ENCODE measurements at regions not wholly inside any gene's neighbourhood (a gene's known extent, or its start where the extent isn't known, plus 50 kb on each side); places are given as distances from the start of the nearest gene placed in this dataset.
A peak's percentile ranks its signal among the peaks of the same experiment; 100 is the strongest.

GRCh38 chr18:1796636-1797035, 774.7 kb downstream of the METTL4 start:
- H3K4me1 ChIP-seq (ENCODE audit: insufficient read depth, poor library complexity, severe bottlenecking), result no peaks in the 10 kb centered on the region
- peaks cover 3% of the 10 kb centered on the region for H3K27me3 ChIP-seq (ENCODE audit: insufficient read depth, poor library complexity, severe bottlenecking)
- H3K36me3 ChIP-seq (ENCODE audit: low read depth), result no peaks in the 10 kb centered on the region
- no peak overlapping the region for H3K4me3 ChIP-seq (ENCODE audit: severe bottlenecking)
- no peaks in the 10 kb centered on the region for H3K9me3 ChIP-seq (ENCODE audit: severe bottlenecking)
- H3K27ac ChIP-seq (ENCODE audit: poor library complexity, severe bottlenecking), result no peak overlapping the region
- DNase-seq (ENCODE audit: low spot score), result no peak
- ATAC-seq (ENCODE audit: low read depth), result no peak
- TF ChIP-seq CTCF (IDR thresholded peaks at IDR 0.05; ENCODE audit: poor library complexity, severe bottlenecking), result no peak

GRCh38 chr18:1797235-1797634, 774.1 kb downstream of the METTL4 start:
- no peaks in the 10 kb centered on the region for H3K4me1 ChIP-seq (ENCODE audit: insufficient read depth, poor library complexity, severe bottlenecking)
- DNase-seq (ENCODE audit: low spot score), result no peak
- no peak overlapping the region for H3K27ac ChIP-seq (ENCODE audit: poor library complexity, severe bottlenecking)
- no peak overlapping the region for H3K4me3 ChIP-seq (ENCODE audit: severe bottlenecking)
- ATAC-seq (ENCODE audit: low read depth), result no peak
- no peaks in the 10 kb centered on the region for H3K9me3 ChIP-seq (ENCODE audit: severe bottlenecking)
- H3K27me3 ChIP-seq (ENCODE audit: insufficient read depth, poor library complexity, severe bottlenecking), result peaks cover 5% of the 10 kb centered on the region
- H3K36me3 ChIP-seq (ENCODE audit: low read depth), result no peaks in the 10 kb centered on the region
- TF ChIP-seq CTCF (IDR thresholded peaks at IDR 0.05; ENCODE audit: poor library complexity, severe bottlenecking), result no peak

GRCh38 chr18:1805521-1805920, 765.8 kb downstream of the METTL4 start:
- ATAC-seq (ENCODE audit: low read depth), result no peak
- H3K27ac ChIP-seq (ENCODE audit: poor library complexity, severe bottlenecking), result no peak overlapping the region
- no peak overlapping the region for H3K4me3 ChIP-seq (ENCODE audit: severe bottlenecking)
- H3K4me1 ChIP-seq (ENCODE audit: insufficient read depth, poor library complexity, severe bottlenecking), result no peaks in the 10 kb centered on the region
- no peaks in the 10 kb centered on the region for H3K36me3 ChIP-seq (ENCODE audit: low read depth)
- H3K9me3 ChIP-seq (ENCODE audit: severe bottlenecking), result no peaks in the 10 kb centered on the region
- TF ChIP-seq CTCF (IDR thresholded peaks at IDR 0.05; ENCODE audit: poor library complexity, severe bottlenecking), result no peak
- DNase-seq (ENCODE audit: low spot score), result no peak
- H3K27me3 ChIP-seq (ENCODE audit: insufficient read depth, poor library complexity, severe bottlenecking), result peaks cover 2% of the 10 kb centered on the region

GRCh38 chr18:1806884-1807615, 764.3 kb downstream of the METTL4 start:
- ATAC-seq (ENCODE audit: low read depth) (no peak), DNase-seq (ENCODE audit: low spot score) (no peak)
- H3K27me3 ChIP-seq (ENCODE audit: insufficient read depth, poor library complexity, severe bottlenecking), result peaks cover 2% of the 10 kb centered on the region
- no peaks in the 10 kb centered on the region for H3K36me3 ChIP-seq (ENCODE audit: low read depth)
- TF ChIP-seq CTCF (IDR thresholded peaks at IDR 0.05; ENCODE audit: poor library complexity, severe bottlenecking), result peak; percentile 5
- H3K9me3 ChIP-seq (ENCODE audit: severe bottlenecking), result no peaks in the 10 kb centered on the region
- H3K27ac ChIP-seq (ENCODE audit: poor library complexity, severe bottlenecking), result no peak overlapping the region
- H3K4me1 ChIP-seq (ENCODE audit: insufficient read depth, poor library complexity, severe bottlenecking), result no peaks in the 10 kb centered on the region
- H3K4me3 ChIP-seq (ENCODE audit: severe bottlenecking), result no peak overlapping the region

DNA sequence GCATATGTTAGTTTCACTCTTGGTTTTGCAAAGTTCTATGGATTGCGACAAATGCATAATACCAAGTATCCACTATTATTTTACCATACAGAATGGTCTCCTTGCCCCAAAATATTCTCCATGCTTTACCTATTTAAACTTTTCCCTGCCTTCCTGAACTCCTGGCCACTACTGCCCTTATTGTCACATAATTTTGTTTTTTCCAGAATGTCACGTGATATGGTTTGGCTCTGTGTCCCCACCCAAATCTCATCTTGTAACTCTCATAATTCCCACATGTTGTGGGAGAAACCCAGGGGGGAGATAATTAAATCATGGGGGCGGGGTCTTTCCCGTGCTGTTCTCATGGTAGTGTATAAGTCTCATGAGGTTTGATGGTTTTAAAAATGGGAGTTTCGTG, 760.0 kb downstream of the METTL4 start:
- H3K9me3 ChIP-seq (ENCODE audit: severe bottlenecking), result no peaks in the 10 kb centered on the region
- no peaks in the 10 kb centered on the region for H3K27me3 ChIP-seq (ENCODE audit: insufficient read depth, poor library complexity, severe bottlenecking)
- no peak overlapping the region for H3K4me3 ChIP-seq (ENCODE audit: severe bottlenecking)
- H3K4me1 ChIP-seq (ENCODE audit: insufficient read depth, poor library complexity, severe bottlenecking), result no peaks in the 10 kb centered on the region
- TF ChIP-seq CTCF (IDR thresholded peaks at IDR 0.05; ENCODE audit: poor library complexity, severe bottlenecking), result no peak
- no peaks in the 10 kb centered on the region for H3K36me3 ChIP-seq (ENCODE audit: low read depth)
- H3K27ac ChIP-seq (ENCODE audit: poor library complexity, severe bottlenecking), result no peak overlapping the region
- no peak for ATAC-seq (ENCODE audit: low read depth)
- no peak for DNase-seq (ENCODE audit: low spot score)
